ENCODE measurements at regions not wholly inside any gene's neighbourhood (a gene's known extent, or its start where the extent isn't known, plus 50 kb on each side); places are given as distances from the start of the nearest gene placed in this dataset.
"Not testable (repeated sequence)": the region's sequence is repeated elsewhere in the genome, so short reads cannot be mapped to it uniquely, and the experiment has no call there.

- DNase-seq: no peak
Observed at GRCh38 chr12:25615119-25615518, 62.0 kb upstream of the LMNTD1 start.

GRCh38 chr12:25616286-25616685 lies 63.2 kb upstream of the LMNTD1 start:
- no peak for DNase-seq

GRCh38 chr12:25617991-25618390 lies 64.9 kb upstream of the LMNTD1 start:
- no peak for DNase-seq

GRCh38 chr12:25623816-25624215 lies 70.7 kb upstream of the LMNTD1 start:
- DNase-seq: no peak

- DNase-seq: no peak
Observed at GRCh38 chr12:25625146-25625545, 72.1 kb upstream of the LMNTD1 start.

- no peak for DNase-seq
Observed at GRCh38 chr12:25629341-25629740, 76.3 kb upstream of the LMNTD1 start.

- not testable (repeated sequence) for DNase-seq
Observed at GRCh38 chr12:25630735-25631515, 77.8 kb upstream of the LMNTD1 start.

- DNase-seq: not testable (repeated sequence)
Observed at GRCh38 chr12:25633149-25633548, 80.1 kb upstream of the LMNTD1 start.

- DNase-seq: no peak
Observed at GRCh38 chr12:25637752-25638151, 84.7 kb upstream of the LMNTD1 start.

GRCh38 chr12:25639406-25639805 lies 86.3 kb upstream of the LMNTD1 start:
- no peak for DNase-seq

- no peak for DNase-seq
Observed at GRCh38 chr12:25644979-25645378, 91.9 kb upstream of the LMNTD1 start.

- no peak for DNase-seq
Observed at GRCh38 chr12:25645427-25645826, 92.3 kb upstream of the LMNTD1 start.

GRCh38 chr12:25651931-25652330 lies 98.8 kb upstream of the LMNTD1 start:
- DNase-seq: no peak

- DNase-seq: no peak
Observed at GRCh38 chr12:25652371-25652770, 99.3 kb upstream of the LMNTD1 start.

- DNase-seq: no peak
Observed at GRCh38 chr12:25653487-25654175, 100.5 kb upstream of the LMNTD1 start.

GRCh38 chr12:25655702-25656101 lies 102.6 kb upstream of the LMNTD1 start:
- DNase-seq: no peak

- DNase-seq: no peak
Observed at GRCh38 chr12:25659621-25660020, 106.5 kb upstream of the LMNTD1 start.

GRCh38 chr12:25670076-25671055 lies 117.3 kb upstream of the LMNTD1 start:
- DNase-seq: no peak

- no peak for DNase-seq
Observed at GRCh38 chr12:25675808-25676207, 122.7 kb upstream of the LMNTD1 start.

- no peak for DNase-seq
Observed at GRCh38 chr12:25677232-25677937, 124.3 kb upstream of the LMNTD1 start.

GRCh38 chr12:25681580-25681979 lies 128.5 kb upstream of the LMNTD1 start:
- no peak for DNase-seq

- no peak for DNase-seq
Observed at GRCh38 chr12:25682421-25682820, 129.3 kb upstream of the LMNTD1 start.

- DNase-seq: no peak
Observed at GRCh38 chr12:25684070-25684469, 131.0 kb upstream of the LMNTD1 start.

Data from activated CD4-positive, alpha-beta T cell treated with anti-CD3 and anti-CD28 coated beads for 48 hours (primary cell).